ENCODE measurements at regions not wholly inside any gene's neighbourhood (a gene's known extent, or its start where the extent isn't known, plus 50 kb on each side); places are given as distances from the start of the nearest gene placed in this dataset.
A peak's percentile ranks its signal among the peaks of the same experiment; 100 is the strongest.

- DNase-seq (ENCODE audit: low spot score), result no peak
Measured at GRCh38 chr2:14530506-14530905, 102.0 kb upstream of the LRATD1 start.

- DNase-seq (ENCODE audit: low spot score), result no peak
Measured at GRCh38 chr2:14533131-14533757, 99.3 kb upstream of the LRATD1 start.

GRCh38 chr2:14535156-14535555 is 97.4 kb upstream of the LRATD1 start:
- DNase-seq (ENCODE audit: low spot score), result no peak

- no peak for DNase-seq (ENCODE audit: low spot score)
Measured at GRCh38 chr2:14536976-14537375, 95.5 kb upstream of the LRATD1 start.

GRCh38 chr2:14540015-14540414 is 92.5 kb upstream of the LRATD1 start:
- no peak for DNase-seq (ENCODE audit: low spot score)

GRCh38 chr2:14543284-14543683 is 89.2 kb upstream of the LRATD1 start:
- DNase-seq (ENCODE audit: low spot score), result no peak

GRCh38 chr2:14544247-14544646 is 88.3 kb upstream of the LRATD1 start:
- no peak for DNase-seq (ENCODE audit: low spot score)

GRCh38 chr2:14547830-14548229 is 84.7 kb upstream of the LRATD1 start:
- DNase-seq (ENCODE audit: low spot score), result no peak

GRCh38 chr2:14550658-14551057 is 81.9 kb upstream of the LRATD1 start:
- no peak for DNase-seq (ENCODE audit: low spot score)

- DNase-seq (ENCODE audit: low spot score), result no peak
Measured at GRCh38 chr2:14551069-14551468, 81.4 kb upstream of the LRATD1 start.

GRCh38 chr2:14552286-14552685 is 80.2 kb upstream of the LRATD1 start:
- DNase-seq (ENCODE audit: low spot score), result no peak

GRCh38 chr2:14552818-14553217 is 79.7 kb upstream of the LRATD1 start:
- DNase-seq (ENCODE audit: low spot score), result no peak

- no peak for DNase-seq (ENCODE audit: low spot score)
Measured at GRCh38 chr2:14554849-14555545, 77.5 kb upstream of the LRATD1 start.

- DNase-seq (ENCODE audit: low spot score), result no peak
Measured at GRCh38 chr2:14557111-14557510, 75.4 kb upstream of the LRATD1 start.

- no peak for DNase-seq (ENCODE audit: low spot score)
Measured at GRCh38 chr2:14557916-14558315, 74.6 kb upstream of the LRATD1 start.

GRCh38 chr2:14558335-14558919 is 74.1 kb upstream of the LRATD1 start:
- DNase-seq (ENCODE audit: low spot score), result peak; percentile 4

- no peak for DNase-seq (ENCODE audit: low spot score)
Measured at GRCh38 chr2:14560716-14561115, 71.8 kb upstream of the LRATD1 start.

- no peak for DNase-seq (ENCODE audit: low spot score)
Measured at GRCh38 chr2:14563324-14563723, 69.2 kb upstream of the LRATD1 start.

GRCh38 chr2:14565666-14566065 is 66.9 kb upstream of the LRATD1 start:
- no peak for DNase-seq (ENCODE audit: low spot score)

GRCh38 chr2:14567561-14567960 is 65.0 kb upstream of the LRATD1 start:
- no peak for DNase-seq (ENCODE audit: low spot score)

- no peak for DNase-seq (ENCODE audit: low spot score)
Measured at GRCh38 chr2:14569294-14569693, 63.2 kb upstream of the LRATD1 start.

- no peak for DNase-seq (ENCODE audit: low spot score)
Measured at GRCh38 chr2:14572633-14573032, 59.9 kb upstream of the LRATD1 start.

- DNase-seq (ENCODE audit: low spot score), result no peak
Measured at GRCh38 chr2:14577843-14578242, 54.7 kb upstream of the LRATD1 start.
